ENCODE measurements at regions not wholly inside any gene's neighbourhood (a gene's known extent, or its start where the extent isn't known, plus 50 kb on each side); places are given as distances from the start of the nearest gene placed in this dataset.

- TF ChIP-seq, protein P1, sequence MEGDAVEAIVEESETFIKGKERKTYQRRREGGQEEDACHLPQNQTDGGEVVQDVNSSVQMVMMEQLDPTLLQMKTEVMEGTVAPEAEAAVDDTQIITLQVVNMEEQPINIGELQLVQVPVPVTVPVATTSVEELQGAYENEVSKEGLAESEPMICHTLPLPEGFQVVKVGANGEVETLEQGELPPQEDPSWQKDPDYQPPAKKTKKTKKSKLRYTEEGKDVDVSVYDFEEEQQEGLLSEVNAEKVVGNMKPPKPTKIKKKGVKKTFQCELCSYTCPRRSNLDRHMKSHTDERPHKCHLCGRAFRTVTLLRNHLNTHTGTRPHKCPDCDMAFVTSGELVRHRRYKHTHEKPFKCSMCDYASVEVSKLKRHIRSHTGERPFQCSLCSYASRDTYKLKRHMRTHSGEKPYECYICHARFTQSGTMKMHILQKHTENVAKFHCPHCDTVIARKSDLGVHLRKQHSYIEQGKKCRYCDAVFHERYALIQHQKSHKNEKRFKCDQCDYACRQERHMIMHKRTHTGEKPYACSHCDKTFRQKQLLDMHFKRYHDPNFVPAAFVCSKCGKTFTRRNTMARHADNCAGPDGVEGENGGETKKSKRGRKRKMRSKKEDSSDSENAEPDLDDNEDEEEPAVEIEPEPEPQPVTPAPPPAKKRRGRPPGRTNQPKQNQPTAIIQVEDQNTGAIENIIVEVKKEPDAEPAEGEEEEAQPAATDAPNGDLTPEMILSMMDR (IDR thresholded peaks at IDR 0.05; ENCODE audit: unreplicated experiment in 3 of 3) = no peak
- no peak overlapping the region for H3K4me3 Mint-ChIP-seq
- no peaks in the 10 kb centered on the region for H3K36me3 Mint-ChIP-seq (ENCODE audit: low read depth)
- no peak overlapping the region for H3K27ac Mint-ChIP-seq
- no peaks in the 10 kb centered on the region for H3K27me3 Mint-ChIP-seq (ENCODE audit: low read depth)
- H3K4me1 Mint-ChIP-seq = no peaks in the 10 kb centered on the region
- H3K9me3 Mint-ChIP-seq = peaks cover 3% of the 10 kb centered on the region
These were observed 54.2 kb upstream of the ANKRD1 start for GRCh38 chr10:90975096-90975495.

GRCh38 chr10:90977162-90977854 is 56.4 kb upstream of the ANKRD1 start:
- Mint-ChIP-seq H3K4me3 (no peak overlapping the region), H3K4me1 (no peaks in the 10 kb centered on the region), H3K36me3 (ENCODE audit: low read depth) (no peaks in the 10 kb centered on the region), H3K27ac (no peak overlapping the region), H3K9me3 (peaks cover 3% of the 10 kb centered on the region), H3K27me3 (ENCODE audit: low read depth) (no peaks in the 10 kb centered on the region)
- TF ChIP-seq, protein P1 (IDR thresholded peaks at IDR 0.05; ENCODE audit: unreplicated experiment in 3 of 3) = no peak

- H3K9me3 Mint-ChIP-seq = peaks cover 3% of the 10 kb centered on the region
- TF ChIP-seq, protein P1 (IDR thresholded peaks at IDR 0.05; ENCODE audit: unreplicated experiment in 3 of 3) = no peak
- H3K27me3 Mint-ChIP-seq (ENCODE audit: low read depth) = no peaks in the 10 kb centered on the region
- H3K36me3 Mint-ChIP-seq (ENCODE audit: low read depth) = no peaks in the 10 kb centered on the region
- H3K27ac Mint-ChIP-seq = no peak overlapping the region
- H3K4me1 Mint-ChIP-seq = no peaks in the 10 kb centered on the region
- H3K4me3 Mint-ChIP-seq = no peak overlapping the region
These were observed 57.1 kb upstream of the ANKRD1 start for GRCh38 chr10:90977855-90978486.

DNA sequence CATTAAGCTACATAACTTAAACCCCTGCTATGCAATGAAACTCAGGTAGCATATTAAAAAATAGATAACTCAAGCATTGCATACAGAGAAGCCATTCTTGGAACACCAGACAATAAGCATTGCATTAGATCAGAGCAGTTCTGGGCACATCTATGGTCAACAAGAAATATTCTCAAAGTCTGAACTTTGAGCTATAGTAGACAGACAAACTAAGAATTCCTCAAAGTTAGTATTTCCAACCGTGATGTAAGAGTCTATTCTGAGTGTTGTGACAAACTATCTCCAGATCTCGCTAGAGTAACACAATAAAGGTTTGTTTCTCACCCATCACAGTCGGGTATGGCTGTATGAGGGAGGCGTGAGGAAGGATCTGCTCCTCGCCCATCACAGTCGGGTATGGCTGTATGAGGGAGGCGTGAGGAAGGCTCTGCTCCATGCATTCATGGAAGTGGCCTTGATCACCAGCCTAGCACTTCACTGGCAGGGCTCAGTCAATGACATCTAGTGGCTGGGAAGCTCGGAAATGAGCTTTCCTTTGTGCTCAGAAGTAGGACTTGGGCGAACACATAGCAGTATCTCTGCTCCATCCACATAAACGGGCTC is 61.6 kb upstream of the ANKRD1 start:
- Mint-ChIP-seq H3K27me3 (ENCODE audit: low read depth) (peaks cover 3% of the 10 kb centered on the region), H3K4me3 (no peak overlapping the region), H3K4me1 (no peaks in the 10 kb centered on the region), H3K36me3 (ENCODE audit: low read depth) (no peaks in the 10 kb centered on the region), H3K27ac (no peak overlapping the region), H3K9me3 (no peaks in the 10 kb centered on the region)
- TF ChIP-seq, protein P1 (IDR thresholded peaks at IDR 0.05; ENCODE audit: unreplicated experiment in 3 of 3) = no peak

- no peak overlapping the region for H3K4me3 Mint-ChIP-seq
- H3K27me3 Mint-ChIP-seq (ENCODE audit: low read depth) = peaks cover 3% of the 10 kb centered on the region
- H3K4me1 Mint-ChIP-seq = no peaks in the 10 kb centered on the region
- no peak overlapping the region for H3K27ac Mint-ChIP-seq
- TF ChIP-seq, protein P1 (IDR thresholded peaks at IDR 0.05; ENCODE audit: unreplicated experiment in 3 of 3) = no peak
- no peaks in the 10 kb centered on the region for H3K36me3 Mint-ChIP-seq (ENCODE audit: low read depth)
- H3K9me3 Mint-ChIP-seq = no peaks in the 10 kb centered on the region
These were observed 63.1 kb upstream of the ANKRD1 start for GRCh38 chr10:90983914-90984549.

Data from nephron (organoid).